ENCODE measurements at regions not wholly inside any gene's neighbourhood (a gene's known extent, or its start where the extent isn't known, plus 50 kb on each side); places are given as distances from the start of the nearest gene placed in this dataset.

DNA sequence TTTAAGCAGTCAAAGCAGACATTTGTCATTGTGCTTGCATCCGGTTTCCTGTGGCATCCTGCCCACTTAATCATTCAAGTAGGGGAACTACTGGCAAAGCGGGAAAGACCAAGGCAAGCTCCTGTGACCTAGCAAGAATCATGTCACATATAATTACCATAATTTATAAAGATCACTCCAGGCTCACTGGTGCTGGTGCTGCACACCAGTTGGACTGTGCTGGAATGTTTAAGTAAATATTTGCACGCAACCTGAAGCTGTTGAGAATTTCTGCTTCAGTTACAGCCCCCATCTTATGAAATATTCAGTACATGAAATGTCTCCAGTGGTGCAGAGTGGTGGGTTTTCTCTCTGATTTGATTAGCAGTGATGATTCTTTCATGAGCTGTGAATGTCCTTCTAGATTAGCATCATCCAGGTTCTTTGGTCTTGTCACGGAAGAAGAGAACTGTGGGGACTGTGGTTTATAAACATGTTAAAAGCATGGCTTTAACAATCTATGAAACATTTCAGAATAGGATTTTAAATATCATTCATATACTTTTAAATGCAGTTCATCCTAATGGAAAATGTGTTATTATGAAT, 621.3 kb upstream of the EPHA6 start:
- Histone ChIP-seq H3K79me2 (ENCODE audit: insufficient read depth, low read length) (no peaks in the 10 kb centered on the region), H3K27me3 (ENCODE audit: insufficient read depth, low read length) (no peaks in the 10 kb centered on the region), H3K4me1 (ENCODE audit: insufficient read depth, low read length) (no peaks in the 10 kb centered on the region), H3K36me3 (ENCODE audit: insufficient read depth, low read length) (no peaks in the 10 kb centered on the region), H2AFZ (ENCODE audit: low read depth, low read length) (no peak overlapping the region), H3K9me3 (ENCODE audit: insufficient read depth, low read depth, low read length) (peaks cover 8% of the 10 kb centered on the region), H4K20me1 (ENCODE audit: insufficient read depth, low read length) (no peaks in the 10 kb centered on the region), H3K4me2 (ENCODE audit: low read length) (no peak overlapping the region), H3K9ac (ENCODE audit: low read length) (no peak overlapping the region), H3K4me3 (ENCODE audit: insufficient read depth, low read depth, low read length) (no peak overlapping the region), H3K27ac (ENCODE audit: low read depth, low read length) (no peak overlapping the region)
- Mint-ChIP-seq H3K36me3 (ENCODE audit: low read depth, unreplicated experiment) (no peaks in the 10 kb centered on the region), H3K27ac (ENCODE audit: unreplicated experiment) (no peak overlapping the region), H3K4me3 (ENCODE audit: unreplicated experiment) (no peak overlapping the region), H3K4me1 (ENCODE audit: low read depth, unreplicated experiment) (no peaks in the 10 kb centered on the region), H3K9me3 (ENCODE audit: unreplicated experiment) (no peaks in the 10 kb centered on the region), H3K27me3 (ENCODE audit: low read depth, unreplicated experiment) (no peaks in the 10 kb centered on the region)
- no peak for TF ChIP-seq EZH2 (IDR thresholded peaks at IDR 0.05; ENCODE audit: insufficient read depth, low read length)
- TF ChIP-seq, protein P1, sequence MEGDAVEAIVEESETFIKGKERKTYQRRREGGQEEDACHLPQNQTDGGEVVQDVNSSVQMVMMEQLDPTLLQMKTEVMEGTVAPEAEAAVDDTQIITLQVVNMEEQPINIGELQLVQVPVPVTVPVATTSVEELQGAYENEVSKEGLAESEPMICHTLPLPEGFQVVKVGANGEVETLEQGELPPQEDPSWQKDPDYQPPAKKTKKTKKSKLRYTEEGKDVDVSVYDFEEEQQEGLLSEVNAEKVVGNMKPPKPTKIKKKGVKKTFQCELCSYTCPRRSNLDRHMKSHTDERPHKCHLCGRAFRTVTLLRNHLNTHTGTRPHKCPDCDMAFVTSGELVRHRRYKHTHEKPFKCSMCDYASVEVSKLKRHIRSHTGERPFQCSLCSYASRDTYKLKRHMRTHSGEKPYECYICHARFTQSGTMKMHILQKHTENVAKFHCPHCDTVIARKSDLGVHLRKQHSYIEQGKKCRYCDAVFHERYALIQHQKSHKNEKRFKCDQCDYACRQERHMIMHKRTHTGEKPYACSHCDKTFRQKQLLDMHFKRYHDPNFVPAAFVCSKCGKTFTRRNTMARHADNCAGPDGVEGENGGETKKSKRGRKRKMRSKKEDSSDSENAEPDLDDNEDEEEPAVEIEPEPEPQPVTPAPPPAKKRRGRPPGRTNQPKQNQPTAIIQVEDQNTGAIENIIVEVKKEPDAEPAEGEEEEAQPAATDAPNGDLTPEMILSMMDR (IDR thresholded peaks at IDR 0.05; ENCODE audit: insufficient read depth, low read depth, low read length), result no peak
- FAIRE-seq (no peak), DNase-seq (ENCODE audit: low read depth) (no peak)

DNA sequence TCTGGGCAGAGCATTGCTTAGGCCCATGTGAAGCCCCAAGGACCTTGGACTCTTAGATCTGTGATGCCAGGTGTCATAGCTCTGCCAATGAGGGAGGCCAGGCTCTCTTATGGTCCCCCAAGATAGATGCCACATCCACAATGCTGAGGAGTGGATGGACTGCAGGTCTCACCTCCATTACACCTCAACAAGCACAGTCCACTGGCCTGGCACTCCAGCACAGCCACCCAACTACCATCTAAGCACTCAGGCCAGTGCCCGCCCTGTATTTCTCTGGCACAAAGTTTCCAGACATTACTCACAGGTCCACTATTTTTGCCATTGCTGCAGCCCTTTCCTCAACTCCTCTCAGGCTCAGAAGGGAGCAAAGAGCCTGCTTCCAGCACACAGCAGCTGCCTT, 613.5 kb upstream of the EPHA6 start:
- H3K27me3 Mint-ChIP-seq (ENCODE audit: low read depth, unreplicated experiment), result no peaks in the 10 kb centered on the region
- no peak overlapping the region for H3K9ac ChIP-seq (ENCODE audit: low read length)
- no peaks in the 10 kb centered on the region for H3K79me2 ChIP-seq (ENCODE audit: insufficient read depth, low read length)
- no peaks in the 10 kb centered on the region for H3K36me3 Mint-ChIP-seq (ENCODE audit: low read depth, unreplicated experiment)
- TF ChIP-seq, protein P1 (IDR thresholded peaks at IDR 0.05; ENCODE audit: insufficient read depth, low read depth, low read length), result no peak
- TF ChIP-seq EZH2 (IDR thresholded peaks at IDR 0.05; ENCODE audit: insufficient read depth, low read length), result no peak
- H3K9me3 ChIP-seq (ENCODE audit: insufficient read depth, low read depth, low read length), result no peaks in the 10 kb centered on the region
- no peak overlapping the region for H3K4me3 ChIP-seq (ENCODE audit: insufficient read depth, low read depth, low read length)
- no peak overlapping the region for H3K27ac Mint-ChIP-seq (ENCODE audit: unreplicated experiment)
- no peaks in the 10 kb centered on the region for H3K4me1 Mint-ChIP-seq (ENCODE audit: low read depth, unreplicated experiment)
- no peak overlapping the region for H3K4me3 Mint-ChIP-seq (ENCODE audit: unreplicated experiment)
- H3K27me3 ChIP-seq (ENCODE audit: insufficient read depth, low read length), result no peaks in the 10 kb centered on the region
- H4K20me1 ChIP-seq (ENCODE audit: insufficient read depth, low read length), result no peaks in the 10 kb centered on the region
- no peak overlapping the region for H2AFZ ChIP-seq (ENCODE audit: low read depth, low read length)
- H3K27ac ChIP-seq (ENCODE audit: low read depth, low read length), result no peak overlapping the region
- no peaks in the 10 kb centered on the region for H3K36me3 ChIP-seq (ENCODE audit: insufficient read depth, low read length)
- H3K4me1 ChIP-seq (ENCODE audit: insufficient read depth, low read length), result no peaks in the 10 kb centered on the region
- no peak overlapping the region for H3K4me2 ChIP-seq (ENCODE audit: low read length)
- FAIRE-seq (no peak), DNase-seq (ENCODE audit: low read depth) (no peak)
- peaks cover 2% of the 10 kb centered on the region for H3K9me3 Mint-ChIP-seq (ENCODE audit: unreplicated experiment)

DNA sequence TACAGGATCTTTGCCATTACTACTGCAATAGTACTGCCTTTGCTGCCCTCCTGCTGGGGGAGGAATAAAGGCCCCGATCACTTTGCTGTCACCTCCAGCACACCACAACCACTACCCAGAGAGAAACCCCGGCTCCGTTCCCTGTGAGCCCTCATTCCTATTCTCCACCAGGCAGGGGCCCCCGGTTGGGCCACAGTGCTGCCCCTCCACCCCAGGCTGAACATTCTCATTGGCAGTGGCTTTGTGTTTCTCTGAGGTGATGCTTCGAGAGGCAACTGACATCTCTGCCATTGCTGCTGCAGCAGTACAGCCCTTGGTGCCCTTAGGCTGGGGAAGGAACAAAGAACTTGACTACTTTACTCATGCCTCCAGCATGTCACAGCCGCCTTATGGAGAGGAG, 612.9 kb upstream of the EPHA6 start:
- Histone ChIP-seq H3K4me1 (ENCODE audit: insufficient read depth, low read length) (no peaks in the 10 kb centered on the region), H3K36me3 (ENCODE audit: insufficient read depth, low read length) (no peaks in the 10 kb centered on the region), H4K20me1 (ENCODE audit: insufficient read depth, low read length) (no peaks in the 10 kb centered on the region), H3K79me2 (ENCODE audit: insufficient read depth, low read length) (no peaks in the 10 kb centered on the region), H3K27ac (ENCODE audit: low read depth, low read length) (no peak overlapping the region), H3K27me3 (ENCODE audit: insufficient read depth, low read length) (no peaks in the 10 kb centered on the region), H3K4me2 (ENCODE audit: low read length) (no peak overlapping the region), H3K4me3 (ENCODE audit: insufficient read depth, low read depth, low read length) (no peak overlapping the region), H2AFZ (ENCODE audit: low read depth, low read length) (no peak overlapping the region), H3K9ac (ENCODE audit: low read length) (no peak overlapping the region), H3K9me3 (ENCODE audit: insufficient read depth, low read depth, low read length) (no peaks in the 10 kb centered on the region)
- FAIRE-seq, result no peak
- TF ChIP-seq, protein P1 (IDR thresholded peaks at IDR 0.05; ENCODE audit: insufficient read depth, low read depth, low read length), result no peak
- TF ChIP-seq EZH2 (IDR thresholded peaks at IDR 0.05; ENCODE audit: insufficient read depth, low read length), result no peak
- H3K4me1 Mint-ChIP-seq (ENCODE audit: low read depth, unreplicated experiment), result no peaks in the 10 kb centered on the region
- H3K27ac Mint-ChIP-seq (ENCODE audit: unreplicated experiment), result no peak overlapping the region
- no peak for DNase-seq (ENCODE audit: low read depth)
- peaks cover 2% of the 10 kb centered on the region for H3K9me3 Mint-ChIP-seq (ENCODE audit: unreplicated experiment)
- no peaks in the 10 kb centered on the region for H3K27me3 Mint-ChIP-seq (ENCODE audit: low read depth, unreplicated experiment)
- H3K4me3 Mint-ChIP-seq (ENCODE audit: unreplicated experiment), result no peak overlapping the region
- H3K36me3 Mint-ChIP-seq (ENCODE audit: low read depth, unreplicated experiment), result no peaks in the 10 kb centered on the region

Data from astrocyte (in vitro differentiated cells and primary cell).